A673 (cell line): ENCODE measurements at regions not wholly inside any gene's neighbourhood (a gene's known extent, or its start where the extent isn't known, plus 50 kb on each side); places are given as distances from the start of the nearest gene placed in this dataset.

ENCODE experiments used
- BruUV-seq: library from RNA; stranded (reverse); fragments of 400-500 nt; replicated peaks from 2 replicates; lab custom pipeline; 2021; lab: Mats Ljungman, UMichigan
- CTCF ChIA-PET: fragments of 300-600 bp; sonication (Branson Sonifier 250); formaldehyde crosslinking; loops from one replicate; lab custom pipeline; 2022; ENCODE audit warnings: antibody characterized with exemption; lab: Charles Lee
- POLR2A ChIA-PET: fragments of 300-600 bp; sonication (Branson Sonifier 250); formaldehyde crosslinking; loops from one replicate; lab custom pipeline; 2022; ENCODE audit warnings: antibody characterized with exemption; ENCODE audit not compliant: low non-redundant PET; lab: Charles Lee
- DNase-seq: peaks from one replicate; pipeline ENCODE4 v3.0.0-alpha.2; 2015; ENCODE audit warnings: low spot score
- H3K27ac ChIP-seq: fragments of 200-600 bp; sonication (generic); 2 replicates; pipeline ENCODE4 v1.5.1; 2016; ENCODE audit warnings: mixed run types, low read depth, mild to moderate bottlenecking, mixed read lengths, antibody characterized with exemption, low read length; ENCODE audit not compliant: poor library complexity, severe bottlenecking
- H3K27me3 ChIP-seq: fragments of 200-600 bp; sonication (generic); replicated peaks from 2 replicates; pipeline ENCODE4 v1.6.1; 2017; ENCODE audit warnings: mixed run types, low read depth, mild to moderate bottlenecking, mixed read lengths, antibody characterized with exemption, low read length; ENCODE audit not compliant: insufficient read depth, poor library complexity
- H3K36me3 ChIP-seq: fragments of 200-600 bp; sonication (generic); 2 replicates; pipeline ENCODE4 v1.6.1; 2016; ENCODE audit warnings: mixed run types, mild to moderate bottlenecking, mixed read lengths, antibody characterized with exemption, low read length; ENCODE audit not compliant: insufficient read depth, poor library complexity, severe bottlenecking
- H3K4me1 ChIP-seq: fragments of 200-600 bp; sonication (generic); 2 replicates; pipeline ENCODE4 v1.6.1; 2017; ENCODE audit warnings: mixed run types, mild to moderate bottlenecking, mixed read lengths, antibody characterized with exemption, low read length; ENCODE audit not compliant: insufficient read depth, poor library complexity, severe bottlenecking
- H3K4me3 ChIP-seq: fragments of 200-600 bp; sonication (generic); 2 replicates; pipeline ENCODE4 v1.5.1; 2016; ENCODE audit warnings: low read depth, mixed run types, mild to moderate bottlenecking, mixed read lengths, low read length; ENCODE audit not compliant: poor library complexity, severe bottlenecking
- H3K9me3 ChIP-seq: fragments of 200-600 bp; sonication (generic); 2 replicates; pipeline ENCODE4 v1.6.1; 2016; ENCODE audit warnings: mixed run types, low read depth, mild to moderate bottlenecking, mixed read lengths, antibody characterized with exemption, low read length; ENCODE audit not compliant: poor library complexity, severe bottlenecking
- EZH2 ChIP-seq: fragments of 200-600 bp; sonication (generic); IDR thresholded peaks from 2 replicates; pipeline ENCODE4 v1.6.1; 2017; ENCODE audit warnings: borderline replicate concordance, low read depth, mild to moderate bottlenecking, mixed read lengths, antibody characterized with exemption, low read length; ENCODE audit not compliant: poor library complexity, severe bottlenecking
- intact Hi-C: fragments of 100-400 bp; cut with micrococcal nuclease; formaldehyde crosslinking; loops from one replicate; pipeline ENCODE4 v1.10.0; 2022; ENCODE audit not compliant: unreplicated experiment
- TF ChIP-seq, protein P1 (sequence below): fragments of 300-800, 200-600 bp; sonication (generic); conservative IDR thresholded peaks from 2 replicates; pipeline ENCODE4 v1.5.1; 2017; ENCODE audit warnings: low read depth, mild to moderate bottlenecking, antibody characterized with exemption, low read length, moderate library complexity, mixed read lengths

DNA sequence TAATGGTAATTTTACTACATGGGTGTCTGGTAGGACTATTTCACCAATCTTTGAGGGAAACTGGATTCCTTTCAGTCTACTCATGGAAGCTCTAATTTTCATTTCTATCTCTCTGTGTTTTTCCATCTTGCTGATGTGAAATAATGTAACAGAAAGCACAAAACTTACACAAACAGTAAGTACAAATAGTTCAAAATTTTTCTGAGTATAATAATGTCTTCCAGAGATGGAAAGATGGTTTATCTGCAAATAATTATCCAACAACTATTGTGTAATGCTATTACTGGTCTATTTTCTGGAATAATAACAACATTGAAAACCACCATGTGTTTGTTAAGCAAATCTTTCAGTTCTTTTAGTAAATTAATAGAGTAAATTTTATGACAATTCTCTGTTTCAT lies 565.8 kb upstream of the MGMT start:
- intact Hi-C loops: no loop called here
- POLR2A ChIA-PET: no interaction called here
- no peak overlapping the region for H3K27ac ChIP-seq
- H3K4me3 ChIP-seq: no peak overlapping the region
- H3K4me1 ChIP-seq: no peaks in the 10 kb centered on the region
- H3K27me3 ChIP-seq: no peaks in the 10 kb centered on the region
- no TSS peak for BruUV-seq
- TF ChIP-seq EZH2: no peak
- TF ChIP-seq, protein P1, sequence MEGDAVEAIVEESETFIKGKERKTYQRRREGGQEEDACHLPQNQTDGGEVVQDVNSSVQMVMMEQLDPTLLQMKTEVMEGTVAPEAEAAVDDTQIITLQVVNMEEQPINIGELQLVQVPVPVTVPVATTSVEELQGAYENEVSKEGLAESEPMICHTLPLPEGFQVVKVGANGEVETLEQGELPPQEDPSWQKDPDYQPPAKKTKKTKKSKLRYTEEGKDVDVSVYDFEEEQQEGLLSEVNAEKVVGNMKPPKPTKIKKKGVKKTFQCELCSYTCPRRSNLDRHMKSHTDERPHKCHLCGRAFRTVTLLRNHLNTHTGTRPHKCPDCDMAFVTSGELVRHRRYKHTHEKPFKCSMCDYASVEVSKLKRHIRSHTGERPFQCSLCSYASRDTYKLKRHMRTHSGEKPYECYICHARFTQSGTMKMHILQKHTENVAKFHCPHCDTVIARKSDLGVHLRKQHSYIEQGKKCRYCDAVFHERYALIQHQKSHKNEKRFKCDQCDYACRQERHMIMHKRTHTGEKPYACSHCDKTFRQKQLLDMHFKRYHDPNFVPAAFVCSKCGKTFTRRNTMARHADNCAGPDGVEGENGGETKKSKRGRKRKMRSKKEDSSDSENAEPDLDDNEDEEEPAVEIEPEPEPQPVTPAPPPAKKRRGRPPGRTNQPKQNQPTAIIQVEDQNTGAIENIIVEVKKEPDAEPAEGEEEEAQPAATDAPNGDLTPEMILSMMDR: no peak
- CTCF ChIA-PET: no interaction called here
- no peak for DNase-seq
- H3K9me3 ChIP-seq: no peaks in the 10 kb centered on the region
- no peaks in the 10 kb centered on the region for H3K36me3 ChIP-seq

DNA sequence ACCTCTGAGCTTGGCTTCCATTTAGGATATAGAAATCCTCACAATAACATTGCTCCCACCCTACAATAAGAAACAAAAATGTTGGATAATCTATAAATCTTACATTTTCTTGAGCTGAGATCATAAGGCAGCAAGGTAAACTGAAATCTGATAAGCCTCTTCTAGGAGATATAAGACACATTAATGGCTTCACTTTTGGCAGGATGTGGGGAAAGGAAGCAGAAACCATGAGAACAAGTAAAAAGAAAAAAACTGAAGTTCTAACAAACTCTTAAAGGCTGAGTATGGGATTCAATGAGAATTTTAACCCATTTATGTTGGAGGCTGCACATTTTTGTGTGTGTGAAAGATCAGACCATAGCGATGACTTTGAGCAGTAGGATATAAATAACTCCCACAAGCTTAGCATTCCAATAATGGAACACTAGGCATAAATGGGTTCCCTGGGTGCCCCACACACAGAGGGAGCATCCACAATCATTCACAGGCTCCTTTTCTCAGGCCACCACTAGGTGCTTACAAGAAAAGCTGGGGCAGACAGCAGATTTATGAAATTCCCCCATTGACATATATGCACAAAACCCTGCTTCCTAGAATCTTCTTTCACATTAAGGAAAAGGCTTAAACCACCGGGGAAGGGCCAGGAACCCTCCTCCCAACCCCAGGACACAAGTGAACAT lies 564.9 kb upstream of the MGMT start:
- H3K9me3 ChIP-seq: no peaks in the 10 kb centered on the region
- H3K27ac ChIP-seq: no peak overlapping the region
- no peak for DNase-seq
- intact Hi-C loops: no loop called here
- BruUV-seq: no TSS peak
- POLR2A ChIA-PET: no interaction called here
- no peak for TF ChIP-seq EZH2
- TF ChIP-seq, protein P1: no peak
- H3K4me1 ChIP-seq: no peaks in the 10 kb centered on the region
- H3K36me3 ChIP-seq: no peaks in the 10 kb centered on the region
- H3K4me3 ChIP-seq: no peak overlapping the region
- CTCF ChIA-PET: no interaction called here
- no peaks in the 10 kb centered on the region for H3K27me3 ChIP-seq

DNA sequence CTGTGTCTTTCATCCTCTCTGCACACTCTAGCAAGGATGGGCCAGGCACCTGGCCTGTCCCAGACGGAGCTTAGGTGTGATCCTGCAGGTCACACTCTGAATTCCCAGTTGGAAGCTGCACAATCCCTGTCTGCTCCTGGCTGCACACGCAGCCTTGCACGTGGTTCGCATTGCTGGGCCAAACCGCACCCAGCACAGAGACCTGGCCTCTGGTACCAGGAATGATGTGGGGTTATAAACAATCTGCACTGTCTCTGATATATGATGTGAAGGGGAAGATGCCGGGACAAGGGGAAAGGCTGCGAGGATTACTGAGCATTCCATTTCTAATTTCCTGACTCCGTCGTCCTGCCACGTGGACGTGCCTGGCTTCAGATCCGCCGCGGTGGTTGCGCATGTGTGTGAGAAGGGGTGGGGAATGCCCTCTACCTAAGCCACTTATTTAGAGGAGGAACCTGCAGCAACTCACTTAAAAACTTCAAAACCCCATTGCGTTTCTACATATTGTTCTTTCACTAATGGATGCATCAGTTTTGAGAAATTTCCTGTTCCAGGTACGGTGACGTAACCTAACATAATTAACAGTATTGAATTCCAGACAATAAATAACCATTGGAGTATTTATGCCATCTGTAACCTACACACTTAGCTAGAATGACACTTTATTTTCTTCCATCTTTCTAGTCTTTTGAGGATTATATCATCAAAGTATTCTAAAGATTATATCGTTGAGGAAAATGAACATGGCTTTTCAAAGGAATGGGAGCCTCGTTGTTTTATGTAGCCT lies 559.7 kb upstream of the MGMT start:
- no TSS peak for BruUV-seq
- CTCF ChIA-PET: no interaction called here
- H3K9me3 ChIP-seq: no peaks in the 10 kb centered on the region
- no peak for DNase-seq
- no peak overlapping the region for H3K27ac ChIP-seq
- H3K4me1 ChIP-seq: peaks cover 9% of the 10 kb centered on the region
- no peak for TF ChIP-seq EZH2
- TF ChIP-seq, protein P1: no peak
- POLR2A ChIA-PET: no interaction called here
- no peak overlapping the region for H3K4me3 ChIP-seq
- H3K27me3 ChIP-seq: no peaks in the 10 kb centered on the region
- intact Hi-C loops: no loop called here
- no peaks in the 10 kb centered on the region for H3K36me3 ChIP-seq
